Epithelial cell of proximal tubule (primary cell): ENCODE measurements at regions not wholly inside any gene's neighbourhood (a gene's known extent, or its start where the extent isn't known, plus 50 kb on each side); places are given as distances from the start of the nearest gene placed in this dataset.

ENCODE experiments used
- DNase-seq: peaks from one replicate; pipeline ENCODE4 v3.0.0-alpha.2; 2011; ENCODE audit warnings: low read depth
- H3K4me3 ChIP-seq: 2 replicates; pipeline ENCODE4 v1.5.1; 2011; ENCODE audit warnings: low read depth, mild to moderate bottlenecking, low read length
- TF ChIP-seq, protein P1 (sequence below): conservative IDR thresholded peaks from 2 replicates; pipeline ENCODE4 v1.5.1; 2012; ENCODE audit warnings: low read depth, mild to moderate bottlenecking, low read length

DNA sequence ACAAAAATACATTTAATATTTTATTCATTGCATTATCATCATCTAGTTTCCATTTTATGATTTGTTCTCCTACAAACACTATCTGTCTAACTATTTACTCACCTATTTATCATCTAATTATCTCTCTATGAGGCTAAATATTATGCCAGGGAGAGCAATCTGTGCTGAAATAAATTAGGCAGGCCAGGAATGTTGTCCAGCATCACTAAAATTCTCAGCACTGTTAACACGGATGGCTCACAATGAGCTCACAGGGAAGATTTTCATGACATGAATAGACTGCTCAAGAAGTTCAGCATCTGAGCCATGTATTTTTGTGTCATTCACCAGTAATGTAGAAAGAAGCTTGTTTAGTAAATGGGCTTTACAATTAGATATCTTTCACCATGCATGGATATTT is 1277.2 kb downstream of the GRIK2 start:
- no peak overlapping the region for H3K4me3 ChIP-seq
- no peak for DNase-seq

DNA sequence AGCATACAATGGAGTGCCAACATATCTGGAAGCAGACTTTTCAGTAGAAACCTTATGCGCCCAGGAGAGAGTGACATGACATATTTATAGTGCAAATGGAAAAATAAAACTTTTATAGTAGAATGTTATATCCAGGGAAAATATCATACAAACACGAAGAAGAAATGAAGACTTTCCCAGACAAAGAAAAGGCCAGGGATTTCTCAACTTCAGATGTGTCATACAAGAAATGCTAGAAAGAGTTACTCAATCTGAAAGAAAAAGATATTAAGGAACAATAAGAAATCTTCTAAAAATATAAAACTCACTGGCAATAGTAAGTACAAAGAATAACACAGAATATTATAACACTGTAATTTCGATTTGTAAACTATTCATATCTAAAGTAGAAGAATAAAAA is 1269.3 kb downstream of the GRIK2 start:
- H3K4me3 ChIP-seq, result no peak overlapping the region
- TF ChIP-seq, protein P1, sequence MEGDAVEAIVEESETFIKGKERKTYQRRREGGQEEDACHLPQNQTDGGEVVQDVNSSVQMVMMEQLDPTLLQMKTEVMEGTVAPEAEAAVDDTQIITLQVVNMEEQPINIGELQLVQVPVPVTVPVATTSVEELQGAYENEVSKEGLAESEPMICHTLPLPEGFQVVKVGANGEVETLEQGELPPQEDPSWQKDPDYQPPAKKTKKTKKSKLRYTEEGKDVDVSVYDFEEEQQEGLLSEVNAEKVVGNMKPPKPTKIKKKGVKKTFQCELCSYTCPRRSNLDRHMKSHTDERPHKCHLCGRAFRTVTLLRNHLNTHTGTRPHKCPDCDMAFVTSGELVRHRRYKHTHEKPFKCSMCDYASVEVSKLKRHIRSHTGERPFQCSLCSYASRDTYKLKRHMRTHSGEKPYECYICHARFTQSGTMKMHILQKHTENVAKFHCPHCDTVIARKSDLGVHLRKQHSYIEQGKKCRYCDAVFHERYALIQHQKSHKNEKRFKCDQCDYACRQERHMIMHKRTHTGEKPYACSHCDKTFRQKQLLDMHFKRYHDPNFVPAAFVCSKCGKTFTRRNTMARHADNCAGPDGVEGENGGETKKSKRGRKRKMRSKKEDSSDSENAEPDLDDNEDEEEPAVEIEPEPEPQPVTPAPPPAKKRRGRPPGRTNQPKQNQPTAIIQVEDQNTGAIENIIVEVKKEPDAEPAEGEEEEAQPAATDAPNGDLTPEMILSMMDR, result no peak
- DNase-seq, result no peak

More for the DNA sequence above, 1277.2 kb downstream of the GRIK2 start:
- TF ChIP-seq, protein P1, result no peak

- TF ChIP-seq, protein P1, result no peak
Observed at GRCh38 chr6:102660303-102660702, 1266.8 kb downstream of the GRIK2 start.

DNA sequence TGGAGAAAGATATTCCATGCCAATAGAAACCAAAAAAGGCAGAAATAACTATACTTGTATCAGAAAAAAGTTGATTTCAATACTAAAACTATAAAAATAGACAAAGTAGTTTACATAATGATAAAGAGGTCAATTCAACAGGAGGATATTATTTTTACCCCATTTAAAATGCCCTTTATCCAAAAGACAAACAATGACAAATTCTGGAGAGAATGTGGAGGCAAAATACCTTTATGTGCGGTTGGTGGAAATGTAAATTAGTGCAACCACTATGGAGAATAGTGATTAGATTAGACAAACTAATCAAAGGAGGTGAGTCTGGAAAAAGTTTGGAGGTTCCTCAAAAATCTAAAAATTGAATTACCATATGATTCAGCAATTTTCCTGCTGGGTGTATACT is 1262.3 kb downstream of the GRIK2 start:
- H3K4me3 ChIP-seq, result no peak overlapping the region
- DNase-seq, result no peak
- TF ChIP-seq, protein P1, result no peak

More at GRCh38 chr6:102660303-102660702, 1266.8 kb downstream of the GRIK2 start:
- DNase-seq, result no peak
- no peak overlapping the region for H3K4me3 ChIP-seq

- no peak for DNase-seq
- no peak overlapping the region for H3K4me3 ChIP-seq
- TF ChIP-seq, protein P1, result no peak
Observed at GRCh38 chr6:102641426-102641825, 1247.9 kb downstream of the GRIK2 start.

DNA sequence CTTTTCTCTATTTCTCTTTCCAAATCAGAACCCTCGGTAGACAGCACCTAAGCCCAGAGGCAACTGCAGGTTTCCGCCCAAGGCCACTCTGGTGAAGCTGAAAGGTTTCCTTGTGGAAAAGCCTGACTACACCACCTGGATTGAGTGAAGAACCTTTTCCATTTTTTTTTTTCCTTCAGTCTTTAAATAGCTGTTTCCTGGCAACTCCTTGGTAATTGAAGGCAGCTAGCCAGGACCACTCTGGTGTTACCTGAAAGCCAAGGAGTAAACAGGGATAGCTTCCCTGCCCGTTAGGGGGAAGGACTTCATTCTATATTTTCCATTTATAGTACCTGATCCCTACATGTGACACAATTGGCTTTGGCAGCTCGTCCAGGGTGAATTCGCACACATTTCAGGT is 1238.4 kb downstream of the GRIK2 start:
- no peak overlapping the region for H3K4me3 ChIP-seq
- TF ChIP-seq, protein P1, result no peak
- no peak for DNase-seq

- no peak for DNase-seq
- no peak overlapping the region for H3K4me3 ChIP-seq
- TF ChIP-seq, protein P1, result no peak
Observed at GRCh38 chr6:102623201-102623600, 1229.7 kb downstream of the GRIK2 start.
